Right atrium auricular region (tissue), 2 donors: ENCODE measurements at regions not wholly inside any gene's neighbourhood (a gene's known extent, or its start where the extent isn't known, plus 50 kb on each side); places are given as distances from the start of the nearest gene placed in this dataset.

Source experiments
- DNase-seq: peaks from one replicate; pipeline ENCODE4 v3.0.0-alpha.2; 2019; ENCODE audit warnings: low spot score
- H3K27ac ChIP-seq, 2 donors: fragments of 200-600 bp; sonication (generic); 1 replicate in 1 of 2; 2 replicates in 1 of 2; pipeline ENCODE4 v1.5.1; 2016 to 2019
- H3K27me3 ChIP-seq, 2 donors: fragments of 200-600 bp; sonication (generic); one replicate each; pipeline versions ENCODE4 v1.5.1 to v1.6.0; 2017 to 2019
- H3K36me3 ChIP-seq: fragments of 200-600 bp; sonication (generic); one replicate; pipeline ENCODE4 v1.5.1; 2016
- H3K4me1 ChIP-seq, 2 donors: fragments of 200-600 bp; sonication (generic); one replicate each; pipeline versions ENCODE4 v1.5.1 to v1.6.0; 2017 to 2019
- H3K4me3 ChIP-seq, 2 donors: fragments of 200-600 bp; sonication (generic); 1 replicate in 1 of 2; 2 replicates in 1 of 2; pipeline ENCODE4 v1.5.1; 2017 to 2019; ENCODE audit warnings: mild to moderate bottlenecking in 1 of 2, moderate library complexity in 1 of 2
- H3K9me3 ChIP-seq, 2 donors: fragments of 200-600 bp; sonication (generic); one replicate each; pipeline ENCODE4 v1.5.1; 2019
- TF ChIP-seq, protein P1 (sequence below), 2 donors: fragments of 200-600 bp; sonication (generic); IDR thresholded peaks; one replicate each; pipeline ENCODE4 v1.5.1; 2019; ENCODE audit warnings: antibody characterized with exemption in 2 of 2

DNA sequence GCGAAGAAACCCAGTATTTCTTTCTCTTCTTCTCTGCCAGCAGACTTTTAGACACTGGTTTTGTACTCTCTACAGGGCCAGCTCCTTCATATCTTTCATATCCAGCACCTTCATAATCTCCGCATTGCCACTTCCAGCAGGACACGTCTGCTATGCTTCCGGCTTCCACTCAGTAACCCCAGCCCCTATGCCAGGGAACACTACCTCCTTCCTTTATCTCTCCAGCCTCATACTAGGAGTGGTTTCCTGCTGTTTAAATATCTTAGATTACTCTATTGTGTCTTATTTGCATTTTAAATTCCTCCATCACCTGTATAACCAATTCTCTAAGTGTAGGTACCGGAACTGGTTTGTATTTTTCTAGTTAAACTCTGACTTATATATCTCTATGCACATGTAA, 667.8 kb upstream of the ID4 start:
- Histone ChIP-seq H3K36me3 (no peaks in the 10 kb centered on the region), H3K27ac (no peak overlapping the region), H3K4me1 (no peaks in the 10 kb centered on the region)

DNA sequence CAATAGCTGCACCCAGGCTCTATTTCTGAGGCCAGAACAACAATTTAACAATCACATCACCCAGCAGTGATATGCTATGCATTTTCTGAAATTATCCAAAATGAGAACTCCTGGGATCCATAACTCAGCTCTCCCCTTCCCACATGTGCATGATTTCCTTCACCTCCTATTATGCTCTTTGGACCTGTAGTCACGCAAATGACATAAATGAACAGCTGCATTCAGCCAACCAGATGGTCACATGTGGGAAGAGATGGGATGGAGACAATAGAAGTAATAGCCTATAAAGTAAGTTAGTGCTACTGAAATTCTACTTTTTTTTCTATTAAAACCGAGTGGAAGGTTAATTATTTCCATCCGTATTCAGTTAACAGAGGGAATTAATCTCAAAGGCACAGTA, 662.1 kb upstream of the ID4 start:
- no peak overlapping the region for H3K27ac ChIP-seq
- no peaks in the 10 kb centered on the region for H3K27me3 ChIP-seq
- no peak overlapping the region for H3K4me3 ChIP-seq
- H3K9me3 ChIP-seq = peaks cover 0 to 15% of the 10 kb centered on the region in 2 donors
- no peaks in the 10 kb centered on the region for H3K36me3 ChIP-seq
- DNase-seq = no peak
- TF ChIP-seq, protein P1, sequence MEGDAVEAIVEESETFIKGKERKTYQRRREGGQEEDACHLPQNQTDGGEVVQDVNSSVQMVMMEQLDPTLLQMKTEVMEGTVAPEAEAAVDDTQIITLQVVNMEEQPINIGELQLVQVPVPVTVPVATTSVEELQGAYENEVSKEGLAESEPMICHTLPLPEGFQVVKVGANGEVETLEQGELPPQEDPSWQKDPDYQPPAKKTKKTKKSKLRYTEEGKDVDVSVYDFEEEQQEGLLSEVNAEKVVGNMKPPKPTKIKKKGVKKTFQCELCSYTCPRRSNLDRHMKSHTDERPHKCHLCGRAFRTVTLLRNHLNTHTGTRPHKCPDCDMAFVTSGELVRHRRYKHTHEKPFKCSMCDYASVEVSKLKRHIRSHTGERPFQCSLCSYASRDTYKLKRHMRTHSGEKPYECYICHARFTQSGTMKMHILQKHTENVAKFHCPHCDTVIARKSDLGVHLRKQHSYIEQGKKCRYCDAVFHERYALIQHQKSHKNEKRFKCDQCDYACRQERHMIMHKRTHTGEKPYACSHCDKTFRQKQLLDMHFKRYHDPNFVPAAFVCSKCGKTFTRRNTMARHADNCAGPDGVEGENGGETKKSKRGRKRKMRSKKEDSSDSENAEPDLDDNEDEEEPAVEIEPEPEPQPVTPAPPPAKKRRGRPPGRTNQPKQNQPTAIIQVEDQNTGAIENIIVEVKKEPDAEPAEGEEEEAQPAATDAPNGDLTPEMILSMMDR (IDR thresholded peaks at IDR 0.05) = no peak
- peaks cover 0 to under 1% of the 10 kb centered on the region in 2 donors for H3K4me1 ChIP-seq

More for the DNA sequence above, 667.8 kb upstream of the ID4 start:
- H3K9me3 ChIP-seq = no peaks in the 10 kb centered on the region
- no peak overlapping the region for H3K4me3 ChIP-seq
- TF ChIP-seq, protein P1 (IDR thresholded peaks at IDR 0.05) = no peak
- H3K27me3 ChIP-seq = peaks cover 0 to 3% of the 10 kb centered on the region in 2 donors
- DNase-seq = no peak

DNA sequence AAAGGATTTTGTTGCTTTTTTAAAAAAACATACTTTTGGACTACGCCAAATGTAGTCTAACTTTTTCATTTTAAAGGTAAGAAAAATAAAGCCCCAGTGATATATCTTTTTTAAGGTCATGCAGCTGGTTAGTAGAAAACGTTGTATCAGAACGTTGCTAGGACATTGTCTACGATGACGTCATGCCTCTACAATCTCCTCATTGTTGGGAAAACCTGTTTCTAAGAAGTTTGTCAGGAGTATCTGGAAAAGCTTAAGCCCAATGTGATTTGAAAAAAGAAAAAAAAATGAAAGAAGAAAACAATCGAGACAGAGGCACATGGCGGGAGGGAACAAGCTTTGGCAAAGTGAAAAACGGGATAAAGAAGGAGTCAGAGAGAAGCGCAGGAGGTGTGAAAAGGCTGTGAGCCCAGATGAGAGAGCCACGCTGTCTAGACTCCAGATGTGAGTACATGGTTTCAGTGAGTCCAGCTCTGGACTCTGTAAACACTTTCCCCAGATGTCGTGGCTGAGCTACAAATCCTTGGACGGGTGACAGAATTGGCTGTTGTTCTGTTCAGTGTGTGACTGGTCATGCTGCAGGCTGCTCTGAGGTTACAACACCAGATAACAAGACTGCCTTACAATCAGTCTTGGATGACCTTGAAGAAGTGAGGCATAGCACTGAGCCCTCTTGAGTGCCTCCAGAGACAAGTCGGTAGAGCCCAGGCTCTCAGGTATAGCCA, 656.7 kb upstream of the ID4 start:
- peaks cover 0 to 15% of the 10 kb centered on the region in 2 donors for H3K9me3 ChIP-seq
- peak overlapping the region; percentile 37 to 67 for H3K27ac ChIP-seq
- TF ChIP-seq, protein P1 (IDR thresholded peaks at IDR 0.05) = no peak
- no peak overlapping the region for H3K4me3 ChIP-seq
- H3K4me1 ChIP-seq = peaks cover 0 to 13% of the 10 kb centered on the region in 2 donors
- H3K36me3 ChIP-seq = no peaks in the 10 kb centered on the region
- no peaks in the 10 kb centered on the region for H3K27me3 ChIP-seq
- DNase-seq = peak; percentile 90

DNA sequence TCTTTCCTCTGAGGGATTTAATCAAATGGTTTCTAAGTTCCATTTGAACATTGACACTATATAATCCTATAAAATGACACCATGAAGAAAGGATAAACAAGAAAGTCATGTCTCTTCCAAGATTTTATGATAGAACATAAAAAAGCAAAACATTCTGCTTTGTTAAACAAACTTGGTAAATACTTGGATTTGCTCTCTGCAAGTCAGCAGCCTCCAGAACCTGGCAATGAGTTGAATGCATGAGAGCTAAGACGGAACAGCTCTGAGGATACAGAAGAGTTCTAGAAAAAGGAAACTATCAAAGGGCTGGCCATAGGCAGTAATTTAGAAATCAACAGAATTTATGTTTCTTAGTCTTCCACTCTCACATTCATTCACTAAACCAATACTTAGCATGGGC, 656.0 kb upstream of the ID4 start:
- TF ChIP-seq, protein P1 (IDR thresholded peaks at IDR 0.05) = no peak
- DNase-seq = no peak
- Histone ChIP-seq H3K9me3 (peaks cover 0 to 15% of the 10 kb centered on the region in 2 donors), H3K27me3 (no peaks in the 10 kb centered on the region), H3K4me1 (peaks cover 0 to 13% of the 10 kb centered on the region in 2 donors), H3K36me3 (no peaks in the 10 kb centered on the region), H3K4me3 (no peak overlapping the region), H3K27ac (peak overlapping the region in 1 of 2 donors; percentile 67)

DNA sequence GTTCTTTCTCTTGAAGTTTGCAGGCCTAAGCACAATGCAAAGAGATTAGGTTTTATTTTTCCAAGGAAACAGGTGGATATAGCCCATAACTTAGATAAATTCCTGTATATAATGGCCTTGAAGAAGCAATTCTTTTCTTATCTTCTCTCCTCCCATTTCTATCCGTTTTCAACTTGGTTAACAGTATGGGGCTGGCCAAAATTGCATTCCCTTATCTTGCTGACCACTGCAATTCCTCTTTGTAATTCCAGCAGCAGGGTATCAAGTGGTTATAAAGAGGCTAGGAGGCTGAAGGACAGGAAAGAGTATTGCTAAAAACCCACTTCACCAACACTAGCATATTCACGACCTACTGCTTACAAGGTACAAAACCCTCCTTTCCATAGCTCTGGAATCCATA, 643.5 kb upstream of the ID4 start:
- TF ChIP-seq, protein P1 (IDR thresholded peaks at IDR 0.05) = no peak
- Histone ChIP-seq H3K4me1 (no peaks in the 10 kb centered on the region), H3K4me3 (no peak overlapping the region), H3K27ac (no peak overlapping the region), H3K9me3 (peaks cover 0 to 8% of the 10 kb centered on the region in 2 donors), H3K36me3 (no peaks in the 10 kb centered on the region), H3K27me3 (no peaks in the 10 kb centered on the region)
- DNase-seq = no peak

DNA sequence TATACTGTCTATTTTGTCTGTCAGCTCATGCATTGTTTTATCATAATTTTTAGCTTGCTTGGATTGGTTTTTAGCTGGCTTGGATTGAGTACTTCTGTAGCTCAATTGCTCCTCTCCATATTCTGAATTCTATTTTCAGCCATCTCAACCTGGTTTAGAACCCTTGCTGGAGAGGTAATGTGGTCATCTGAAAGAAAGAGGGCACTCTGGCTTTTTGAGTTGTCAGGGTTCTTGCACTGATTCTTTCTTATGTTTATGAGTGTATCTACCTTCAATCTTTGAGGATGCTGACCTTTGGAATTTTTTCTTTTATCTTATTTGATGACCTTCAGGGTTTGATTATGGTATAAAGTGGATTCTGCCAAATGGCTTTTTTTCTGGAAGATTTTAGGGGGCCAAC, 632.7 kb upstream of the ID4 start:
- TF ChIP-seq, protein P1 (IDR thresholded peaks at IDR 0.05) = no peak
- no peak for DNase-seq
- H3K36me3 ChIP-seq = no peaks in the 10 kb centered on the region
- H3K27me3 ChIP-seq = no peaks in the 10 kb centered on the region
- no peak overlapping the region for H3K4me3 ChIP-seq
- no peak overlapping the region for H3K27ac ChIP-seq
- H3K4me1 ChIP-seq = no peaks in the 10 kb centered on the region
- H3K9me3 ChIP-seq = no peaks in the 10 kb centered on the region
